MCF 10A (cell line): ENCODE measurements at regions not wholly inside any gene's neighbourhood (a gene's known extent, or its start where the extent isn't known, plus 50 kb on each side); places are given as distances from the start of the nearest gene placed in this dataset.

Source experiments
- BruUV-seq: library from RNA; stranded (reverse); fragments of 400-500 nt; replicated peaks from 2 replicates; lab custom pipeline; 2021; lab: Mats Ljungman, UMichigan
- CTCF ChIA-PET: fragments of 300-600 bp; sonication (Branson Sonifier 250); formaldehyde crosslinking; extraction: SDS; loops from one replicate; lab custom pipeline; 2021; ENCODE audit warnings: antibody characterized with exemption, inconsistent platforms; lab: Yijun Ruan, JAX
- POLR2A ChIA-PET: fragments of 300-600, 350-650 bp; sonication (Branson Sonifier 250); formaldehyde crosslinking; extraction: SDS; loops from one replicate; lab custom pipeline; 2020; ENCODE audit warnings: antibody characterized with exemption, inconsistent platforms; lab: Yijun Ruan, JAX
- DNase-seq: peaks from one replicate; pipeline ENCODE4 v3.0.0-alpha.2; 2018; ENCODE audit not compliant: unreplicated experiment
- H3K27ac Mint-ChIP-seq: one replicate; pipeline ENCODE4 v1.8.0; 2022; ENCODE audit warnings: mild to moderate bottlenecking, low read depth, mixed read lengths; ENCODE audit not compliant: unreplicated experiment
- H3K27me3 Mint-ChIP-seq: one replicate; pipeline ENCODE4 v1.8.0; 2022; ENCODE audit warnings: mixed read lengths; ENCODE audit not compliant: insufficient read depth, unreplicated experiment
- H3K36me3 Mint-ChIP-seq: one replicate; pipeline ENCODE4 v1.8.0; 2022; ENCODE audit warnings: mild to moderate bottlenecking, moderate library complexity, mixed read lengths; ENCODE audit not compliant: insufficient read depth, unreplicated experiment
- H3K4me1 Mint-ChIP-seq: one replicate; pipeline ENCODE4 v1.8.0; 2022; ENCODE audit warnings: mixed read lengths; ENCODE audit not compliant: insufficient read depth, unreplicated experiment
- H3K4me3 Mint-ChIP-seq: one replicate; pipeline ENCODE4 v1.8.0; 2022; ENCODE audit warnings: mild to moderate bottlenecking, moderate library complexity, mixed read lengths; ENCODE audit not compliant: unreplicated experiment
- H3K9me3 Mint-ChIP-seq: one replicate; pipeline ENCODE4 v1.8.0; 2022; ENCODE audit warnings: mixed read lengths; ENCODE audit not compliant: unreplicated experiment
- CTCF ChIP-seq: fragments of 200-600 bp; IDR thresholded peaks from one replicate; pipeline ENCODE4 v1.8.0; 2022; ENCODE audit warnings: antibody characterized with exemption, mild to moderate bottlenecking; ENCODE audit not compliant: unreplicated experiment
- intact Hi-C: fragments of 100-400 bp; cut with micrococcal nuclease; formaldehyde crosslinking; loops from 2 replicates; pipeline ENCODE4 v1.14.1; 2022

- intact Hi-C loops: no loop called here
- Mint-ChIP-seq H3K36me3 (peaks cover 6% of the 10 kb centered on the region), H3K9me3 (peaks cover 14% of the 10 kb centered on the region), H3K27me3 (peaks cover 20% of the 10 kb centered on the region), H3K4me3 (no peak overlapping the region), H3K4me1 (no peaks in the 10 kb centered on the region), H3K27ac (no peak overlapping the region)
- DNase-seq: no peak
- no TSS peak for BruUV-seq
- POLR2A ChIA-PET: no interaction called here
- CTCF ChIA-PET: no interaction called here
- TF ChIP-seq CTCF: no peak
Observed at GRCh38 chr6:170209354-170210025, 81.4 kb downstream of the DLL1 start.

- intact Hi-C loops: no loop called here
- TF ChIP-seq CTCF: no peak
- H3K4me1 Mint-ChIP-seq: no peaks in the 10 kb centered on the region
- H3K27ac Mint-ChIP-seq: no peak overlapping the region
- no peak for DNase-seq
- peaks cover 6% of the 10 kb centered on the region for H3K36me3 Mint-ChIP-seq
- BruUV-seq: no TSS peak
- no peak overlapping the region for H3K4me3 Mint-ChIP-seq
- ChIA-PET CTCF (no interaction called here), POLR2A (no interaction called here)
- peaks cover 20% of the 10 kb centered on the region for H3K27me3 Mint-ChIP-seq
- H3K9me3 Mint-ChIP-seq: peaks cover 14% of the 10 kb centered on the region
Observed at GRCh38 chr6:170208651-170209353, 82.1 kb downstream of the DLL1 start.

- no peak for DNase-seq
- Mint-ChIP-seq H3K4me3 (no peak overlapping the region), H3K27ac (no peak overlapping the region), H3K36me3 (peaks cover 6% of the 10 kb centered on the region), H3K4me1 (no peaks in the 10 kb centered on the region), H3K27me3 (peaks cover 20% of the 10 kb centered on the region), H3K9me3 (peaks cover 8% of the 10 kb centered on the region)
- no TSS peak for BruUV-seq
- ChIA-PET POLR2A (interaction anchor here (1.0 kb wide), 1 partner anchor 14 kb away, joined by 3 read pairs; no protein-coding TSS in a partner anchor), CTCF (no interaction called here)
- intact Hi-C loops: no loop called here
- TF ChIP-seq CTCF: no peak
Observed at GRCh38 chr6:170208182-170208601, 82.7 kb downstream of the DLL1 start.

- POLR2A ChIA-PET: interaction anchor here (1.0 kb wide), 1 partner anchor 14 kb away, joined by 3 read pairs; no protein-coding TSS in a partner anchor
- intact Hi-C loops: no loop called here
- CTCF ChIA-PET: interaction anchor here (0.5 kb wide), 1 partner anchor 9 kb away, joined by 3 read pairs; no protein-coding TSS in a partner anchor
- no peak for TF ChIP-seq CTCF
- Mint-ChIP-seq H3K27me3 (peaks cover 20% of the 10 kb centered on the region), H3K36me3 (peaks cover 5% of the 10 kb centered on the region), H3K27ac (no peak overlapping the region), H3K4me1 (no peaks in the 10 kb centered on the region), H3K4me3 (no peak overlapping the region), H3K9me3 (peaks cover 5% of the 10 kb centered on the region)
- DNase-seq: no peak
- no TSS peak for BruUV-seq
Observed at GRCh38 chr6:170207586-170208181, 83.2 kb downstream of the DLL1 start.
